NCI-H146 treated with DMSO at 0.1 percent for 48 hours (cell line): ENCODE measurements at regions not wholly inside any gene's neighbourhood (a gene's known extent, or its start where the extent isn't known, plus 50 kb on each side); places are given as distances from the start of the nearest gene placed in this dataset.

Experiments used
- DNase-seq: peaks from one replicate; lab custom pipeline; 2025; ENCODE audit not compliant: unreplicated experiment; lab: John Stamatoyannopoulos, UW

- DNase-seq, result no peak
These were observed 1067.9 kb upstream of the EEF2KMT start for GRCh38 chr16:6165330-6165979.

GRCh38 chr16:6160871-6161270 lies 1063.3 kb upstream of the EEF2KMT start:
- DNase-seq, result no peak

- no peak for DNase-seq
These were observed 1062.7 kb upstream of the EEF2KMT start for GRCh38 chr16:6160303-6160702.

- DNase-seq, result no peak
These were observed 1060.2 kb upstream of the EEF2KMT start for GRCh38 chr16:6157806-6158205.

- DNase-seq, result no peak
These were observed 1057.7 kb upstream of the EEF2KMT start for GRCh38 chr16:6155271-6155670.

- DNase-seq, result no peak
These were observed 1056.3 kb upstream of the EEF2KMT start for GRCh38 chr16:6153901-6154300.

GRCh38 chr16:6149031-6149430 lies 1051.4 kb upstream of the EEF2KMT start:
- no peak for DNase-seq

GRCh38 chr16:6148361-6148760 lies 1050.8 kb upstream of the EEF2KMT start:
- DNase-seq, result no peak

GRCh38 chr16:6146874-6147425 lies 1049.4 kb upstream of the EEF2KMT start:
- no peak for DNase-seq

- DNase-seq, result no peak
These were observed 1048.8 kb upstream of the EEF2KMT start for GRCh38 chr16:6146356-6146755.

- DNase-seq, result no peak
These were observed 1046.9 kb upstream of the EEF2KMT start for GRCh38 chr16:6144463-6144862.

GRCh38 chr16:6143020-6143419 lies 1045.4 kb upstream of the EEF2KMT start:
- DNase-seq, result no peak

- DNase-seq, result no peak
These were observed 1035.5 kb upstream of the EEF2KMT start for GRCh38 chr16:6133009-6133557.

- DNase-seq, result no peak
These were observed 1034.5 kb upstream of the EEF2KMT start for GRCh38 chr16:6132121-6132520.

GRCh38 chr16:6131526-6132050 lies 1034.0 kb upstream of the EEF2KMT start:
- no peak for DNase-seq

- no peak for DNase-seq
These were observed 1028.1 kb upstream of the EEF2KMT start for GRCh38 chr16:6125483-6126259.

- no peak for DNase-seq
These were observed 1026.5 kb upstream of the EEF2KMT start for GRCh38 chr16:6124136-6124535.

GRCh38 chr16:6122401-6122800 lies 1024.8 kb upstream of the EEF2KMT start:
- DNase-seq, result no peak

- DNase-seq, result no peak
These were observed 1017.1 kb upstream of the EEF2KMT start for GRCh38 chr16:6114691-6115090.

- DNase-seq, result no peak
These were observed 1016.2 kb upstream of the EEF2KMT start for GRCh38 chr16:6113749-6114148.

- DNase-seq, result no peak
These were observed 1015.1 kb upstream of the EEF2KMT start for GRCh38 chr16:6112700-6113099.

- no peak for DNase-seq
These were observed 1013.8 kb upstream of the EEF2KMT start for GRCh38 chr16:6111390-6111789.
